Gastroesophageal sphincter (tissue), 3 donors: ENCODE measurements at regions not wholly inside any gene's neighbourhood (a gene's known extent, or its start where the extent isn't known, plus 50 kb on each side); places are given as distances from the start of the nearest gene placed in this dataset.

Experiments
- CTCF ChIP-seq, 4 experiments: fragments of 200-600 bp in 2 of 4; fragments of 450-650 bp in 2 of 4; sonication (generic) in 1 of 4; IDR thresholded peaks; one replicate each; pipeline ENCODE4 v1.5.1; 2017 to 2019; ENCODE audit warnings: antibody characterized with exemption in 4 of 4, mild to moderate bottlenecking in 2 of 4, moderate library complexity in 2 of 4
- EP300 ChIP-seq: sonication (generic); formaldehyde crosslinking; IDR thresholded peaks from one replicate; pipeline ENCODE4 v1.6.1; 2017; ENCODE audit warnings: antibody characterized with exemption, mild to moderate bottlenecking
- POLR2A ChIP-seq, 2 donors: fragments of 450-650 bp; IDR thresholded peaks; one replicate each; pipeline ENCODE4 v1.6.1; 2017; ENCODE audit warnings: antibody characterized with exemption in 2 of 2, mild to moderate bottlenecking in 2 of 2, moderate library complexity in 1 of 2
- POLR2AphosphoS5 ChIP-seq: sonication (generic); formaldehyde crosslinking; IDR thresholded peaks from one replicate; pipeline ENCODE4 v1.6.1; 2017; ENCODE audit warnings: antibody characterized with exemption

- no peak for TF ChIP-seq CTCF (IDR thresholded peaks at IDR 0.05)
- TF ChIP-seq POLR2A (IDR thresholded peaks at IDR 0.05): no peak
- no peak for TF ChIP-seq POLR2AphosphoS5
- no peak for TF ChIP-seq EP300
These were observed 143.8 kb upstream of the KLF4 start for GRCh38 chr9:107633406-107633805.
